Gastroesophageal sphincter (tissue), 4 donors: ENCODE measurements at regions not wholly inside any gene's neighbourhood (a gene's known extent, or its start where the extent isn't known, plus 50 kb on each side); places are given as distances from the start of the nearest gene placed in this dataset.

ENCODE experiments used
- ATAC-seq: fragments of 150-250 bp; one replicate; pipeline ENCODE4 v1.9.1; 2016; ENCODE audit warnings: mild to moderate bottlenecking, moderate library complexity
- H3K27ac ChIP-seq, 4 donors: fragments of 200-600 bp; sonication (generic) in 3 of 4; 1 replicate in 3 of 4; 2 replicates in 1 of 4; pipeline ENCODE4 v1.5.1; 2016 to 2019
- H3K27me3 ChIP-seq: fragments of 200-600 bp; sonication (generic); one replicate; pipeline ENCODE4 v1.5.1; 2019
- H3K36me3 ChIP-seq, 2 donors: fragments of 200-600 bp; sonication (generic); one replicate each; pipeline ENCODE4 v1.5.1; 2019; ENCODE audit warnings: control low read depth in 1 of 2
- H3K4me1 ChIP-seq, 3 donors: fragments of 200-600 bp; sonication (generic); 1 replicate in 2 of 3; 2 replicates in 1 of 3; pipeline ENCODE4 v1.5.1; 2016 to 2019; ENCODE audit warnings: control low read depth in 2 of 3
- H3K4me3 ChIP-seq, 2 donors: fragments of 200-600 bp; sonication (generic); one replicate each; pipeline ENCODE4 v1.5.1; 2019; ENCODE audit warnings: mild to moderate bottlenecking in 1 of 2, moderate library complexity in 1 of 2
- H3K9me3 ChIP-seq, 3 donors: fragments of 200-600 bp; sonication (generic); one replicate each; pipeline ENCODE4 v1.5.1; 2017 to 2019; ENCODE audit warnings: control low read depth in 2 of 3
- CTCF ChIP-seq, 4 experiments: fragments of 200-600 bp in 2 of 4; fragments of 450-650 bp in 2 of 4; sonication (generic) in 1 of 4; IDR thresholded peaks; one replicate each; pipeline ENCODE4 v1.5.1; 2017 to 2019; ENCODE audit warnings: antibody characterized with exemption in 4 of 4, mild to moderate bottlenecking in 2 of 4, moderate library complexity in 2 of 4
- EP300 ChIP-seq: sonication (generic); formaldehyde crosslinking; IDR thresholded peaks from one replicate; pipeline ENCODE4 v1.6.1; 2017; ENCODE audit warnings: antibody characterized with exemption, mild to moderate bottlenecking
- POLR2A ChIP-seq, 2 donors: fragments of 450-650 bp; IDR thresholded peaks; one replicate each; pipeline ENCODE4 v1.6.1; 2017; ENCODE audit warnings: antibody characterized with exemption in 2 of 2, mild to moderate bottlenecking in 2 of 2, moderate library complexity in 1 of 2
- POLR2AphosphoS5 ChIP-seq: sonication (generic); formaldehyde crosslinking; IDR thresholded peaks from one replicate; pipeline ENCODE4 v1.6.1; 2017; ENCODE audit warnings: antibody characterized with exemption
- WGBS, 2 donors: methylation state at CpG; one replicate each; pipeline ENCODE4 v1.1.5; 2018; ENCODE audit warnings: low coverage in 1 of 2; 5-methylcytosine and 5-hydroxymethylcytosine counted together

GRCh38 chr2:20507166-20507692 is 60.4 kb downstream of the RHOB start:
- Histone ChIP-seq H3K27ac (no peak overlapping the region), H3K4me1 (peaks cover 0 to 11% (median 0%) of the 10 kb centered on the region in 3 donors), H3K9me3 (no peaks in the 10 kb centered on the region), H3K4me3 (no peak overlapping the region), H3K27me3 (no peaks in the 10 kb centered on the region), H3K36me3 (no peaks in the 10 kb centered on the region)
- ATAC-seq, result no peak
- TF ChIP-seq CTCF (IDR thresholded peaks at IDR 0.05) (no peak), POLR2AphosphoS5 (no peak), POLR2A (IDR thresholded peaks at IDR 0.05) (no peak), EP300 (no peak)
- WGBS, 2 donors, result 58 to 60% methylated on average over 5 of the region's 5 CpGs

- no peak for ATAC-seq
- H3K36me3 ChIP-seq, result no peaks in the 10 kb centered on the region
- H3K4me3 ChIP-seq, result no peak overlapping the region
- no peaks in the 10 kb centered on the region for H3K9me3 ChIP-seq
- H3K27me3 ChIP-seq, result no peaks in the 10 kb centered on the region
- TF ChIP-seq CTCF (IDR thresholded peaks at IDR 0.05) (no peak), POLR2AphosphoS5 (no peak), POLR2A (IDR thresholded peaks at IDR 0.05) (no peak), EP300 (no peak)
- H3K4me1 ChIP-seq, result peaks cover 0 to 11% (median 0%) of the 10 kb centered on the region in 3 donors
- H3K27ac ChIP-seq, result no peak overlapping the region
Measured at GRCh38 chr2:20507711-20508110, 60.8 kb downstream of the RHOB start.

- Histone ChIP-seq H3K4me3 (no peak overlapping the region), H3K27me3 (no peaks in the 10 kb centered on the region), H3K4me1 (peaks cover 0 to 11% (median 0%) of the 10 kb centered on the region in 3 donors), H3K9me3 (no peaks in the 10 kb centered on the region), H3K36me3 (no peaks in the 10 kb centered on the region), H3K27ac (no peak overlapping the region)
- WGBS, 2 donors, result 67 to 100% methylated on average over 2 of the region's 6 CpGs
- no peak for ATAC-seq
- TF ChIP-seq POLR2AphosphoS5 (no peak), POLR2A (IDR thresholded peaks at IDR 0.05) (no peak)
Measured at GRCh38 chr2:20509301-20509769, 62.5 kb downstream of the RHOB start.

GRCh38 chr2:20509770-20510490 is 63.1 kb downstream of the RHOB start:
- Histone ChIP-seq H3K27me3 (no peaks in the 10 kb centered on the region), H3K36me3 (no peaks in the 10 kb centered on the region), H3K9me3 (no peaks in the 10 kb centered on the region), H3K27ac (no peak overlapping the region), H3K4me1 (peaks cover 0 to 17% (median 0%) of the 10 kb centered on the region in 3 donors), H3K4me3 (no peak overlapping the region)
- TF ChIP-seq POLR2A (IDR thresholded peaks at IDR 0.05) (no peak), EP300 (no peak), POLR2AphosphoS5 (no peak), CTCF (IDR thresholded peaks at IDR 0.05) (no peak)
- ATAC-seq, result no peak
- WGBS, 2 donors, result 43 to 100% methylated on average over 4 to 12 of the region's 15 CpGs

- H3K4me1 ChIP-seq, result peaks cover 0 to 23% (median 0%) of the 10 kb centered on the region in 3 donors
- H3K9me3 ChIP-seq, result no peaks in the 10 kb centered on the region
- no peak overlapping the region for H3K4me3 ChIP-seq
- WGBS, 2 donors, result 90 to 94% methylated on average over 5 of the region's 5 CpGs
- no peak for ATAC-seq
- TF ChIP-seq POLR2A (IDR thresholded peaks at IDR 0.05) (no peak), POLR2AphosphoS5 (no peak), EP300 (no peak), CTCF (IDR thresholded peaks at IDR 0.05) (no peak)
- H3K36me3 ChIP-seq, result no peaks in the 10 kb centered on the region
- no peak overlapping the region for H3K27ac ChIP-seq
- no peaks in the 10 kb centered on the region for H3K27me3 ChIP-seq
Measured at GRCh38 chr2:20511130-20511529, 64.3 kb downstream of the RHOB start.
